ENCODE measurements at regions not wholly inside any gene's neighbourhood (a gene's known extent, or its start where the extent isn't known, plus 50 kb on each side); places are given as distances from the start of the nearest gene placed in this dataset.

DNA sequence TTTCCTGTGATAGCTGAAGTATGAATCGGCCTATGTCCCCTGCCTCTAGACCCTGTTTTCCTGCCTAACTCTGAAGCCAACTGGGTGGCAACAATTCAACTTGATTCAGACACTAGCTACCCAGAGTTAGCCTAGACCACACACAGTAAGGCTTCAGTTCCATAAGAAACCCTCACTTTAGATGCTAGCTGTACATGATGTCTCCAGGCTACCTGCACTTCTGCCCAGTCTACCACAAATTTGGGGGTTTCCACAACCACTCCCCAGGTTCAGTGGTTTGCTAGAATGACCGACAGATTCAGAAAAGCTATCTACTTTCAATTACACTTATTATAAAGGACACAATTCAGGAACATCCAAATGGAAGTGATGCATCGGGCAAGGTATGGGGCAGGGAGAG is 119.4 kb upstream of the VLDLR start:
- Histone ChIP-seq H3K9me3 (ENCODE audit: insufficient read depth, low read depth, low read length) (no peaks in the 10 kb centered on the region), H3F3A (ENCODE audit: low read depth) (no peaks in the 10 kb centered on the region), H3K4me1 (ENCODE audit: insufficient read depth, low read length, poor library complexity, severe bottlenecking) (peaks cover 8% of the 10 kb centered on the region), H2AFZ (ENCODE audit: low read length) (no peak overlapping the region), H3K4me3 (ENCODE audit: low read length, poor library complexity, severe bottlenecking) (no peak overlapping the region), H3K27me3 (ENCODE audit: insufficient read depth, low read length, poor library complexity, severe bottlenecking) (no peaks in the 10 kb centered on the region), H3K9me2 (replicated peaks; ENCODE audit: low read depth, low read length) (no peaks in the 10 kb centered on the region), H3K79me2 (ENCODE audit: insufficient read depth, low read length) (no peaks in the 10 kb centered on the region), H4K20me1 (ENCODE audit: insufficient read depth, low read length, poor library complexity, severe bottlenecking) (no peaks in the 10 kb centered on the region), H3K4me2 (ENCODE audit: low read depth, low read length, poor library complexity, severe bottlenecking) (no peak overlapping the region), H3K9ac (ENCODE audit: low read depth, low read length, poor library complexity, severe bottlenecking) (no peak overlapping the region), H3K36me3 (ENCODE audit: insufficient read depth, low read length) (no peaks in the 10 kb centered on the region)
- TF ChIP-seq EZH2phosphoT487 (IDR thresholded peaks at IDR 0.05; ENCODE audit: borderline replicate concordance): no peak
- TF ChIP-seq, protein P1, sequence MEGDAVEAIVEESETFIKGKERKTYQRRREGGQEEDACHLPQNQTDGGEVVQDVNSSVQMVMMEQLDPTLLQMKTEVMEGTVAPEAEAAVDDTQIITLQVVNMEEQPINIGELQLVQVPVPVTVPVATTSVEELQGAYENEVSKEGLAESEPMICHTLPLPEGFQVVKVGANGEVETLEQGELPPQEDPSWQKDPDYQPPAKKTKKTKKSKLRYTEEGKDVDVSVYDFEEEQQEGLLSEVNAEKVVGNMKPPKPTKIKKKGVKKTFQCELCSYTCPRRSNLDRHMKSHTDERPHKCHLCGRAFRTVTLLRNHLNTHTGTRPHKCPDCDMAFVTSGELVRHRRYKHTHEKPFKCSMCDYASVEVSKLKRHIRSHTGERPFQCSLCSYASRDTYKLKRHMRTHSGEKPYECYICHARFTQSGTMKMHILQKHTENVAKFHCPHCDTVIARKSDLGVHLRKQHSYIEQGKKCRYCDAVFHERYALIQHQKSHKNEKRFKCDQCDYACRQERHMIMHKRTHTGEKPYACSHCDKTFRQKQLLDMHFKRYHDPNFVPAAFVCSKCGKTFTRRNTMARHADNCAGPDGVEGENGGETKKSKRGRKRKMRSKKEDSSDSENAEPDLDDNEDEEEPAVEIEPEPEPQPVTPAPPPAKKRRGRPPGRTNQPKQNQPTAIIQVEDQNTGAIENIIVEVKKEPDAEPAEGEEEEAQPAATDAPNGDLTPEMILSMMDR (conservative IDR thresholded peaks at IDR 0.05; ENCODE audit: low read length): no peak

DNA sequence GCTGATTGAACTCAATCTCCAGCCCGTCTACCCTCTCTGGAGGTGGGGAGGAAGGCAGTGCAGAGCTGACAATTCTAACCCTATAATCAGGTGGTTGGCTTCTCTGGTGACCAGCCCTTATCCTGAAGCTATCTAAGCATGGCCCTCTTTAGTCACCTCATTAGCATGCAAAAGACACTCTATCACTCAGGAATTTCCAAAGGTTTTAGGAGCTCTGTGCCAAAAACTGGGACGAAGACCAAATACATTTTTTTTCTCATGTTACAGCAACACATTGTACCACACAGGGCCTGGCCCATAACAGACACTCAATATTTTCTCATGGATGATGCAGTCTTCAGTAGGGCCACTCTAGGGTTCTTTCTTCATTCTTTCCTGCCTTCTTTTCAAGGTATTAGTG is 118.8 kb upstream of the VLDLR start:
- Histone ChIP-seq H3K9me3 (ENCODE audit: insufficient read depth, low read depth, low read length) (no peaks in the 10 kb centered on the region), H3K4me1 (ENCODE audit: insufficient read depth, low read length, poor library complexity, severe bottlenecking) (peaks cover 8% of the 10 kb centered on the region), H3K9ac (ENCODE audit: low read depth, low read length, poor library complexity, severe bottlenecking) (no peak overlapping the region), H3K36me3 (ENCODE audit: insufficient read depth, low read length) (no peaks in the 10 kb centered on the region), H3F3A (ENCODE audit: low read depth) (no peaks in the 10 kb centered on the region), H3K9me2 (replicated peaks; ENCODE audit: low read depth, low read length) (no peaks in the 10 kb centered on the region), H3K4me2 (ENCODE audit: low read depth, low read length, poor library complexity, severe bottlenecking) (no peak overlapping the region), H3K27me3 (ENCODE audit: insufficient read depth, low read length, poor library complexity, severe bottlenecking) (no peaks in the 10 kb centered on the region), H3K79me2 (ENCODE audit: insufficient read depth, low read length) (no peaks in the 10 kb centered on the region), H3K4me3 (ENCODE audit: low read length, poor library complexity, severe bottlenecking) (no peak overlapping the region), H2AFZ (ENCODE audit: low read length) (no peak overlapping the region), H4K20me1 (ENCODE audit: insufficient read depth, low read length, poor library complexity, severe bottlenecking) (no peaks in the 10 kb centered on the region)
- TF ChIP-seq, protein P1 (conservative IDR thresholded peaks at IDR 0.05; ENCODE audit: low read length): no peak
- no peak for TF ChIP-seq EZH2phosphoT487 (IDR thresholded peaks at IDR 0.05; ENCODE audit: borderline replicate concordance)

DNA sequence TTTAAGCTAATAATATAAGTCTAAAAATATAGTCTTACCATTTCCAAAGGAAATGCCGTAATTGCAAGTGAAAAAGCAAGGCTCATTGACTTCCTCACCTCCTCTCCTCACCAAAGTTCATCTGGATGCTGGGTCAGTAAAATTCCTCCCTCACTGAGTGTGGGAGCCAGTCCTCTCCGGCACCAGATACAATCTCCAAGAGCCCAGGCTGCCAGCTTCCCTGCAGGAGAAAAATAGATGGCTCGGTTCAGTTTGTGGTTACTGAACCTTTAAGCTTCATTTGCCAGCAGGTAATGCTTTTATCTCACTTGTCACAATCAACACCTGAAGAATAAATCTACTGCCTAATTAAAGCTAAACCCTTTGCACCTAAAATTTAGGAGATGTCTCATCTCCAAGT is 115.3 kb upstream of the VLDLR start:
- Histone ChIP-seq H2AFZ (ENCODE audit: low read length) (no peak overlapping the region), H3K36me3 (ENCODE audit: insufficient read depth, low read length) (no peaks in the 10 kb centered on the region), H3K4me1 (ENCODE audit: insufficient read depth, low read length, poor library complexity, severe bottlenecking) (peaks cover 2% of the 10 kb centered on the region), H4K20me1 (ENCODE audit: insufficient read depth, low read length, poor library complexity, severe bottlenecking) (no peaks in the 10 kb centered on the region), H3K4me3 (ENCODE audit: low read length, poor library complexity, severe bottlenecking) (no peak overlapping the region), H3K79me2 (ENCODE audit: insufficient read depth, low read length) (no peaks in the 10 kb centered on the region), H3K4me2 (ENCODE audit: low read depth, low read length, poor library complexity, severe bottlenecking) (no peak overlapping the region), H3K9me3 (ENCODE audit: insufficient read depth, low read depth, low read length) (no peaks in the 10 kb centered on the region), H3K9ac (ENCODE audit: low read depth, low read length, poor library complexity, severe bottlenecking) (no peak overlapping the region), H3K27me3 (ENCODE audit: insufficient read depth, low read length, poor library complexity, severe bottlenecking) (no peaks in the 10 kb centered on the region), H3K9me2 (replicated peaks; ENCODE audit: low read depth, low read length) (no peaks in the 10 kb centered on the region), H3F3A (ENCODE audit: low read depth) (no peaks in the 10 kb centered on the region)
- no peak for TF ChIP-seq EZH2phosphoT487 (IDR thresholded peaks at IDR 0.05; ENCODE audit: borderline replicate concordance)
- TF ChIP-seq, protein P1 (conservative IDR thresholded peaks at IDR 0.05; ENCODE audit: low read length): no peak

Measured in Loucy (cell line).